HepG2 (cell line): ENCODE measurements at regions not wholly inside any gene's neighbourhood (a gene's known extent, or its start where the extent isn't known, plus 50 kb on each side); places are given as distances from the start of the nearest gene placed in this dataset.

Experiments
- ATAC-seq: fragments of 200-7000 bp; cut with Tn5 transposase; 3 replicates; pipeline ENCODE4 v1.9.1; 2020; ENCODE audit warnings: mild to moderate bottlenecking, moderate library complexity
- BruUV-seq: library from RNA; stranded (reverse); fragments of 400-500 nt; replicated peaks from 2 replicates; lab custom pipeline; 2021; lab: Mats Ljungman, UMichigan
- CTCF ChIA-PET: fragments of 300-600 bp; formaldehyde crosslinking; extraction: SDS; loops from one replicate; lab custom pipeline; 2021; ENCODE audit warnings: low total read pairs, inconsistent platforms, low intra/inter-chr PET ratio; lab: Yijun Ruan, JAX
- POLR2A ChIA-PET: fragments of 350-600 bp; sonication (Branson Sonifier 250); formaldehyde crosslinking; loops from one replicate; lab custom pipeline; 2020; ENCODE audit warnings: antibody characterized with exemption, inconsistent platforms; lab: Yijun Ruan, JAX
- DNase-seq: peaks from one replicate; pipeline ENCODE4 v3.0.0-alpha.2; 2015; ENCODE audit warnings: low spot score
- FAIRE-seq: peaks from 3 replicates; lab custom pipeline; 2011; peaks lifted over from hg19 to GRCh38; lab: Jason Lieb, UNC
- H2AFZ ChIP-seq: one replicate; pipeline ENCODE4 v1.6.1; 2011; ENCODE audit warnings: low read length, inconsistent platforms
- H3K27ac ChIP-seq: fragments of 300-600 bp; 3 replicates; pipeline ENCODE4 v1.8.0; 2011; ENCODE audit warnings: mixed run types, mild to moderate bottlenecking, mixed read lengths, low read length, inconsistent platforms; ENCODE audit not compliant: insufficient read depth; ENCODE audit errors: extremely low read length
- H3K27me3 ChIP-seq, 2 experiments: fragments of 200-600 bp in 1 of 2; 2 replicates in 1 of 2; 3 replicates in 1 of 2; pipeline versions ENCODE4 v1.6.0 to v1.8.0; 2011; ENCODE audit warnings: low read length in 2 of 2, mild to moderate bottlenecking in 2 of 2, moderate library complexity in 2 of 2, inconsistent platforms in 1 of 2; ENCODE audit not compliant: insufficient read depth in 2 of 2, control insufficient read depth in 1 of 2
- H3K36me3 ChIP-seq, 2 experiments: fragments of 200-600 bp in 1 of 2; replicated peaks in 1 of 2; 2 replicates in 1 of 2; 3 replicates in 1 of 2; pipeline versions ENCODE4 v1.5.1 to v1.8.0; 2011; ENCODE audit warnings: low read length in 2 of 2, inconsistent platforms in 1 of 2; ENCODE audit not compliant: insufficient read depth in 2 of 2, control insufficient read depth in 1 of 2
- H3K4me1 ChIP-seq: 2 replicates; pipeline ENCODE4 v1.5.1; 2012; ENCODE audit warnings: low read length, inconsistent platforms; ENCODE audit not compliant: insufficient read depth
- H3K4me2 ChIP-seq: 2 replicates; pipeline ENCODE4 v1.6.0; 2011; ENCODE audit warnings: low read depth, low read length, inconsistent platforms
- H3K4me3 ChIP-seq, 3 experiments: fragments of 200-600 bp in 1 of 3; sonication (generic), shearing (Covaris generic) in 1 of 3; replicated peaks in 1 of 3; 2 replicates each; pipeline ENCODE4 v1.5.1; 2011 to 2016; ENCODE audit warnings: low read length in 3 of 3, inconsistent platforms in 2 of 3, low read depth in 2 of 3, mild to moderate bottlenecking in 2 of 3, control low read depth in 1 of 3, mixed read lengths in 1 of 3; ENCODE audit not compliant: insufficient read depth in 1 of 3
- H3K79me2 ChIP-seq: one replicate; pipeline ENCODE4 v1.6.1; 2011; ENCODE audit warnings: low read length, inconsistent platforms; ENCODE audit not compliant: insufficient read depth
- H3K9ac ChIP-seq: 2 replicates; pipeline ENCODE4 v1.6.0; 2011; ENCODE audit warnings: mild to moderate bottlenecking, low read depth, low read length, inconsistent platforms; ENCODE audit not compliant: insufficient read depth
- H3K9me3 ChIP-seq: 2 replicates; pipeline ENCODE4 v1.5.1; 2012; ENCODE audit warnings: mild to moderate bottlenecking, low read length
- H4K20me1 ChIP-seq: 2 replicates; pipeline ENCODE4 v1.6.0; 2011; ENCODE audit warnings: inconsistent platforms, mild to moderate bottlenecking, low read length, moderate library complexity; ENCODE audit not compliant: insufficient read depth
- ATF7 ChIP-seq, 2 experiments: fragments of 450-650 bp in 1 of 2; sonication (generic) in 1 of 2; formaldehyde crosslinking in 1 of 2; IDR thresholded peaks; 2 replicates each; pipeline versions ENCODE4 v1.4.0 to v1.6.1; 2016 to 2020; ENCODE audit warnings: antibody characterized with exemption in 1 of 2, mild to moderate bottlenecking in 1 of 2, missing genetic modification reagents in 1 of 2
- BCLAF1 ChIP-seq: fragments of 450-650 bp; IDR thresholded peaks from 2 replicates; pipeline ENCODE4 v1.6.1; 2017; ENCODE audit warnings: mild to moderate bottlenecking
- DDIT3 ChIP-seq: sonication (generic); formaldehyde crosslinking; IDR thresholded peaks from 2 replicates; pipeline ENCODE4 v1.4.0; 2020; ENCODE audit warnings: mild to moderate bottlenecking, missing genetic modification reagents
- HBP1 ChIP-seq: IDR thresholded peaks from 2 replicates; pipeline ENCODE4 v1.6.1; 2016; ENCODE audit warnings: low read depth, control low read depth
- KDM2A ChIP-seq: sonication (generic); formaldehyde crosslinking; IDR thresholded peaks from 2 replicates; pipeline ENCODE4 v1.4.0; 2020; ENCODE audit warnings: low read depth, missing genetic modification reagents, borderline replicate concordance
- NFKBIZ ChIP-seq: IDR thresholded peaks from 2 replicates; pipeline ENCODE4 v1.6.1; 2018; ENCODE audit warnings: missing genetic modification reagents, missing compliant biosample characterization
- PRMT3 ChIP-seq: sonication (generic); formaldehyde crosslinking; IDR thresholded peaks from 2 replicates; pipeline ENCODE4 v1.8.1; 2022; ENCODE audit warnings: low read depth, mild to moderate bottlenecking, moderate library complexity, missing genetic modification reagents, borderline replicate concordance
- SIX4 ChIP-seq: sonication (generic); formaldehyde crosslinking; IDR thresholded peaks from 2 replicates; pipeline ENCODE4 v1.4.0; 2020; ENCODE audit warnings: missing genetic modification reagents
- SMYD3 ChIP-seq: sonication (generic); formaldehyde crosslinking; IDR thresholded peaks from 2 replicates; pipeline ENCODE4 v1.8.1; 2023; ENCODE audit warnings: mild to moderate bottlenecking, missing genetic modification reagents
- TMF1 ChIP-seq: sonication (generic); formaldehyde crosslinking; IDR thresholded peaks from 2 replicates; pipeline ENCODE4 v1.8.1; 2022; ENCODE audit warnings: low read depth, missing genetic modification reagents
- ZNF124 ChIP-seq: sonication (generic); formaldehyde crosslinking; IDR thresholded peaks from 2 replicates; pipeline ENCODE4 v1.4.0; 2020; ENCODE audit warnings: missing genetic modification reagents
- ZNF414 ChIP-seq: sonication (generic); formaldehyde crosslinking; IDR thresholded peaks from 2 replicates; pipeline ENCODE4 v1.5.0; 2020; ENCODE audit warnings: missing genetic modification reagents
- ZNF512 ChIP-seq: sonication (generic); formaldehyde crosslinking; IDR thresholded peaks from 2 replicates; pipeline ENCODE4 v1.4.0; 2020; ENCODE audit warnings: mild to moderate bottlenecking, missing genetic modification reagents
- ZNF7 ChIP-seq: IDR thresholded peaks from 2 replicates; pipeline ENCODE4 v1.6.1; 2016; ENCODE audit warnings: missing biosample characterization, missing genetic modification reagents
- ZNF839 ChIP-seq: sonication (generic); formaldehyde crosslinking; IDR thresholded peaks from 2 replicates; pipeline ENCODE4 v1.4.0; 2020; ENCODE audit warnings: missing genetic modification reagents, mild to moderate bottlenecking, borderline replicate concordance
- WGBS: methylation state at CpG from one replicate; pipeline ENCODE4 v1.1.6; 2017; ENCODE audit warnings: low lambda C conversion rate; 5-methylcytosine and 5-hydroxymethylcytosine counted together
- in situ Hi-C: cut with HindIII; loops from 2 replicates; pipeline ENCODE4 v1.10.0; 2017; ENCODE audit warnings: low pct_unique_long_range_greater_than_20kb; ENCODE audit not compliant: extremely low pct_ligation_motif_present
- intact Hi-C: fragments of 100-400 bp; cut with micrococcal nuclease; formaldehyde crosslinking; loops from one replicate; pipeline ENCODE4 v1.10.0; 2022; ENCODE audit not compliant: unreplicated experiment

GRCh38 chr13:73657821-73658540 lies 476.2 kb downstream of the KLF12 start (continued):
- TF ChIP-seq ZNF512 (CRISPR knock-in tag) (no peak), SMYD3 (CRISPR knock-in tag) (no peak), HBP1 (CRISPR knock-in tag) (no peak)

- FAIRE-seq (no peak), ATAC-seq (no peak), DNase-seq (no peak)
- WGBS = 21% methylated on average over 2 of the region's 2 CpGs
- Histone ChIP-seq H4K20me1 (no peaks in the 10 kb centered on the region), H3K4me1 (peaks cover 7% of the 10 kb centered on the region; the same call in 1 of the 2 replicates), H3K36me3 (no peaks in the 10 kb centered on the region), H3K79me2 (no peaks in the 10 kb centered on the region), H2AFZ (no peak overlapping the region), H3K9me3 (no peaks in the 10 kb centered on the region), H3K27me3 (peaks cover 0 to 5% of the 10 kb centered on the region in 2 experiments; a peak in 1 of 5 replicates), H3K4me3 (no peak overlapping the region), H3K9ac (no peak overlapping the region), H3K4me2 (no peak overlapping the region), H3K27ac (no peak overlapping the region)
- ChIA-PET POLR2A (no interaction called here), CTCF (no interaction called here)
- no TSS peak for BruUV-seq
- in situ Hi-C loops = no loop called here
- intact Hi-C loops = no loop called here
- TF ChIP-seq ATF7 (IDR thresholded peaks at IDR 0.05) (no peak), ATF7 (CRISPR knock-in tag; IDR thresholded peaks at IDR 0.05) (no peak), TMF1 (no peak), ZNF839 (CRISPR knock-in tag) (no peak), KDM2A (no peak), NFKBIZ (CRISPR knock-in tag) (no peak), ZNF124 (no peak), ZNF414 (CRISPR knock-in tag) (no peak), BCLAF1 (no peak), PRMT3 (no peak), SIX4 (CRISPR knock-in tag) (no peak), DDIT3 (CRISPR knock-in tag) (no peak), ZNF7 (CRISPR knock-in tag) (no peak)
These were observed 477.3 kb downstream of the KLF12 start for GRCh38 chr13:73656863-73657262.
